ENCODE measurements at regions not wholly inside any gene's neighbourhood (a gene's known extent, or its start where the extent isn't known, plus 50 kb on each side); places are given as distances from the start of the nearest gene placed in this dataset.

DNA sequence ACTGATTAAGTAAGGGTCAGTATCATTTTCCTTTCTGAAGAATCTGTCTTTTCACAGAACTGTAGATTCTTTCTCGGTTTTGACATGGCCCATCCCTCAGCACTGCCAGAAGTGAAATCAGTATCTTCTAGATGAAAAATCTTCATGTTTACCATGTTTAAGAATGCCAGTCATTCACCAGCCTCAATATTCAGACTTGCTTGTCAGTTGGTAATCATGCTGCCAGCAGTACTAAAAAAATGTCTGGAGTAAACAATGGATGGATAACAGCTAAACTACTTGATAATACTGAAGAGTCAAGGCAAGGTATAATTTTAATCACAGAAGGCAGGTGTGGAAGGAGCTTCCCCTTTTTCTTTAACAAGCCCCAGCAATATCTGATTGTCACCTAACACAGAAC lies 306.8 kb upstream of the DMAC1 start:
- Histone ChIP-seq H3K27ac (ENCODE audit: insufficient read depth, low read length) (no peak overlapping the region), H3K4me3 (replicated peaks in 1 of 4; ENCODE audit: control extremely low read depth in 1 of 4, insufficient read depth in 1 of 4, low read depth in 3 of 4, low read length in 4 of 4) (no peak overlapping the region), H3K79me2 (ENCODE audit: control insufficient read depth, insufficient read depth, low read length) (no peaks in the 10 kb centered on the region), H3K27me3 (ENCODE audit: control insufficient read depth, insufficient read depth, low read length) (no peaks in the 10 kb centered on the region), H4K20me1 (ENCODE audit: control insufficient read depth, extremely low read depth, insufficient read depth, low read length) (no peaks in the 10 kb centered on the region), H3K9me3 (ENCODE audit: control insufficient read depth, insufficient read depth, low read depth, low read length) (no peaks in the 10 kb centered on the region), H3K36me3 (ENCODE audit: control insufficient read depth, insufficient read depth, low read length) (no peaks in the 10 kb centered on the region), H3K4me1 (ENCODE audit: control insufficient read depth, extremely low read depth, insufficient read depth, low read length) (no peaks in the 10 kb centered on the region), H3K4me2 (ENCODE audit: extremely low read depth, insufficient read depth, low read length) (no peak overlapping the region), H2AFZ (ENCODE audit: low read length) (no peak overlapping the region), H3K9ac (ENCODE audit: insufficient read depth, low read length) (no peak overlapping the region)
- no peak for DNase-seq (ENCODE audit: low read depth in 2 of 2)
- no peak for TF ChIP-seq EZH2 (IDR thresholded peaks at IDR 0.05; ENCODE audit: low read length, missing control alignments)
- TF ChIP-seq, protein P1, sequence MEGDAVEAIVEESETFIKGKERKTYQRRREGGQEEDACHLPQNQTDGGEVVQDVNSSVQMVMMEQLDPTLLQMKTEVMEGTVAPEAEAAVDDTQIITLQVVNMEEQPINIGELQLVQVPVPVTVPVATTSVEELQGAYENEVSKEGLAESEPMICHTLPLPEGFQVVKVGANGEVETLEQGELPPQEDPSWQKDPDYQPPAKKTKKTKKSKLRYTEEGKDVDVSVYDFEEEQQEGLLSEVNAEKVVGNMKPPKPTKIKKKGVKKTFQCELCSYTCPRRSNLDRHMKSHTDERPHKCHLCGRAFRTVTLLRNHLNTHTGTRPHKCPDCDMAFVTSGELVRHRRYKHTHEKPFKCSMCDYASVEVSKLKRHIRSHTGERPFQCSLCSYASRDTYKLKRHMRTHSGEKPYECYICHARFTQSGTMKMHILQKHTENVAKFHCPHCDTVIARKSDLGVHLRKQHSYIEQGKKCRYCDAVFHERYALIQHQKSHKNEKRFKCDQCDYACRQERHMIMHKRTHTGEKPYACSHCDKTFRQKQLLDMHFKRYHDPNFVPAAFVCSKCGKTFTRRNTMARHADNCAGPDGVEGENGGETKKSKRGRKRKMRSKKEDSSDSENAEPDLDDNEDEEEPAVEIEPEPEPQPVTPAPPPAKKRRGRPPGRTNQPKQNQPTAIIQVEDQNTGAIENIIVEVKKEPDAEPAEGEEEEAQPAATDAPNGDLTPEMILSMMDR (conservative IDR thresholded peaks at IDR 0.05 in 1 of 2, IDR thresholded peaks at IDR 0.05 in 1 of 2; ENCODE audit: low read depth in 1 of 2, low read length in 2 of 2) = no peak

DNA sequence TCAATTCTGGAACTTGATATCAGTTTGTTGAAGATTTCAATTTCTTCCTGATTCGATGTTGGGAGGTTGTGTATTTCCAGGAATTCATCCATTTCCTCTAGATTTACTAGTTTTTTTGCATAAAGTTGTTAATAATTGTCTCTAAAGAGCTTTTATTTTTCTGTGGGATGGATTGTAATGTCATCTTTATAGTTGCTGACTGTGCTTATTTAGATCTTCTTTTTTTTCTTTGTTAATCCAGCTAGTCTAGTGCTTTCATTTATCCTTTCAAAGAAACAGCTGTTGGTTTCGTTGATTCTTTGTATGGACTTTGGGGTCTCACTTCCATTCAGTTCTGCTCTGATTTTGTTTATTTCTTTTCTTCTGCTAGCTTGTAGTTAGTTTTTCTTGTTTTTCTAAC lies 302.0 kb upstream of the DMAC1 start:
- H3K4me2 ChIP-seq (ENCODE audit: extremely low read depth, insufficient read depth, low read length) = no peak overlapping the region
- no peak overlapping the region for H3K9ac ChIP-seq (ENCODE audit: insufficient read depth, low read length)
- no peak for DNase-seq (ENCODE audit: low read depth in 2 of 2)
- no peak overlapping the region for H3K27ac ChIP-seq (ENCODE audit: insufficient read depth, low read length)
- H2AFZ ChIP-seq (ENCODE audit: low read length) = no peak overlapping the region
- H3K36me3 ChIP-seq (ENCODE audit: control insufficient read depth, insufficient read depth, low read length) = no peaks in the 10 kb centered on the region
- no peaks in the 10 kb centered on the region for H3K79me2 ChIP-seq (ENCODE audit: control insufficient read depth, insufficient read depth, low read length)
- TF ChIP-seq EZH2 (IDR thresholded peaks at IDR 0.05; ENCODE audit: low read length, missing control alignments) = no peak
- TF ChIP-seq, protein P1 (conservative IDR thresholded peaks at IDR 0.05 in 1 of 2, IDR thresholded peaks at IDR 0.05 in 1 of 2; ENCODE audit: low read depth in 1 of 2, low read length in 2 of 2) = no peak
- no peaks in the 10 kb centered on the region for H4K20me1 ChIP-seq (ENCODE audit: control insufficient read depth, extremely low read depth, insufficient read depth, low read length)
- H3K9me3 ChIP-seq (ENCODE audit: control insufficient read depth, insufficient read depth, low read depth, low read length) = no peaks in the 10 kb centered on the region
- no peaks in the 10 kb centered on the region for H3K27me3 ChIP-seq (ENCODE audit: control insufficient read depth, insufficient read depth, low read length)
- no peaks in the 10 kb centered on the region for H3K4me1 ChIP-seq (ENCODE audit: control insufficient read depth, extremely low read depth, insufficient read depth, low read length)
- no peak overlapping the region for H3K4me3 ChIP-seq (replicated peaks in 1 of 4; ENCODE audit: control extremely low read depth in 1 of 4, insufficient read depth in 1 of 4, low read depth in 3 of 4, low read length in 4 of 4)

DNA sequence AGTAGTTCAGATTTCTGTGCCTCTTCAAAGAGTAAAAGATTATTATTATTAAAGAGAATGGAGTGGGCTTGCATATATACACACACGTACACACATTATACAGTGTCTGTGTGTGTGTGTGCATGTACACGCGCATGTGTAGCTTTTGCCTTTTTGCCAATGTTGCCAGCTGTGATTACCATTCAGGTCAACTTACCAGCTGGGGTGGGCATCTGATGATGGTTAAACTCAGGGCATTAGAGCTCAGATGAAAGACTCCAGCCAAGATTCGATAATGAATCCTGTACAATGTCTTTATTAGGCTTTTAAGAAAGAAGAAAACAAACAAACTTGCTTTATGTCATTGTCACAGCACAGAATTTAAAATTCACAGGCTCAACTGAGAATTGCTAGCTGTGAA lies 296.5 kb upstream of the DMAC1 start:
- H3K4me1 ChIP-seq (ENCODE audit: control insufficient read depth, extremely low read depth, insufficient read depth, low read length) = no peaks in the 10 kb centered on the region
- H3K9me3 ChIP-seq (ENCODE audit: control insufficient read depth, insufficient read depth, low read depth, low read length) = no peaks in the 10 kb centered on the region
- no peak overlapping the region for H3K27ac ChIP-seq (ENCODE audit: insufficient read depth, low read length)
- H4K20me1 ChIP-seq (ENCODE audit: control insufficient read depth, extremely low read depth, insufficient read depth, low read length) = no peaks in the 10 kb centered on the region
- H3K36me3 ChIP-seq (ENCODE audit: control insufficient read depth, insufficient read depth, low read length) = no peaks in the 10 kb centered on the region
- no peak for DNase-seq (ENCODE audit: low read depth in 2 of 2)
- TF ChIP-seq, protein P1 (conservative IDR thresholded peaks at IDR 0.05 in 1 of 2, IDR thresholded peaks at IDR 0.05 in 1 of 2; ENCODE audit: low read depth in 1 of 2, low read length in 2 of 2) = no peak
- no peak overlapping the region for H3K4me3 ChIP-seq (replicated peaks in 1 of 4; ENCODE audit: control extremely low read depth in 1 of 4, insufficient read depth in 1 of 4, low read depth in 3 of 4, low read length in 4 of 4)
- H3K79me2 ChIP-seq (ENCODE audit: control insufficient read depth, insufficient read depth, low read length) = no peaks in the 10 kb centered on the region
- no peaks in the 10 kb centered on the region for H3K27me3 ChIP-seq (ENCODE audit: control insufficient read depth, insufficient read depth, low read length)
- H3K9ac ChIP-seq (ENCODE audit: insufficient read depth, low read length) = no peak overlapping the region
- H2AFZ ChIP-seq (ENCODE audit: low read length) = no peak overlapping the region
- no peak overlapping the region for H3K4me2 ChIP-seq (ENCODE audit: extremely low read depth, insufficient read depth, low read length)
